ENCODE measurements at regions not wholly inside any gene's neighbourhood (a gene's known extent, or its start where the extent isn't known, plus 50 kb on each side); places are given as distances from the start of the nearest gene placed in this dataset.

DNA sequence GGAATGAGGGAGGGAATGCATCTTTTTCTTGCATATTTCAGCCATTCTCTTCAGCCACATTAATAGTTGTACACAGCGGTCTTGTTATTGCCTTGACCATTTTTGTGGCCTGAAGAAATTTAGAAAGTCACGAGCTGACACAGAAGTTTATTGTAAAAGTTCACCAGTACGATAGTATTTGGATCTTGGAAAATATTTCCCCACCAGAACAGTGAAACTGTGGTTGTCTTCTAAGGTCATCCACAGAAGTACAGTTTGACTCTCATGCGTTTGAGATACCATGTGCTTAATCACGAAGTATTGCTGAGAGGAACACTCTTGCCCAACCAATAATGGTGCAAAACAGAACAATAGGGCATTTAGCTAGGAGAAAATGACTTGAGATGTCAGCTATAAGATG lies 409.2 kb upstream of the AMELY start:
- TF ChIP-seq, protein P1, sequence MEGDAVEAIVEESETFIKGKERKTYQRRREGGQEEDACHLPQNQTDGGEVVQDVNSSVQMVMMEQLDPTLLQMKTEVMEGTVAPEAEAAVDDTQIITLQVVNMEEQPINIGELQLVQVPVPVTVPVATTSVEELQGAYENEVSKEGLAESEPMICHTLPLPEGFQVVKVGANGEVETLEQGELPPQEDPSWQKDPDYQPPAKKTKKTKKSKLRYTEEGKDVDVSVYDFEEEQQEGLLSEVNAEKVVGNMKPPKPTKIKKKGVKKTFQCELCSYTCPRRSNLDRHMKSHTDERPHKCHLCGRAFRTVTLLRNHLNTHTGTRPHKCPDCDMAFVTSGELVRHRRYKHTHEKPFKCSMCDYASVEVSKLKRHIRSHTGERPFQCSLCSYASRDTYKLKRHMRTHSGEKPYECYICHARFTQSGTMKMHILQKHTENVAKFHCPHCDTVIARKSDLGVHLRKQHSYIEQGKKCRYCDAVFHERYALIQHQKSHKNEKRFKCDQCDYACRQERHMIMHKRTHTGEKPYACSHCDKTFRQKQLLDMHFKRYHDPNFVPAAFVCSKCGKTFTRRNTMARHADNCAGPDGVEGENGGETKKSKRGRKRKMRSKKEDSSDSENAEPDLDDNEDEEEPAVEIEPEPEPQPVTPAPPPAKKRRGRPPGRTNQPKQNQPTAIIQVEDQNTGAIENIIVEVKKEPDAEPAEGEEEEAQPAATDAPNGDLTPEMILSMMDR (IDR thresholded peaks at IDR 0.05; ENCODE audit: control extremely low read depth in 1 of 3, insufficient read depth in 1 of 3, low read depth in 1 of 3, low read length in 3 of 3) = no peak
- TF ChIP-seq, protein P2, sequence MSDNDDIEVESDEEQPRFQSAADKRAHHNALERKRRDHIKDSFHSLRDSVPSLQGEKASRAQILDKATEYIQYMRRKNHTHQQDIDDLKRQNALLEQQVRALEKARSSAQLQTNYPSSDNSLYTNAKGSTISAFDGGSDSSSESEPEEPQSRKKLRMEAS (IDR thresholded peaks at IDR 0.05) = no peak
- no peak for TF ChIP-seq KDM1A (IDR thresholded peaks at IDR 0.05; ENCODE audit: borderline replicate concordance, low read length)
- TF ChIP-seq POLR2AphosphoS5 (IDR thresholded peaks at IDR 0.05; ENCODE audit: low read depth, low read length) = no peak
- no peak for TF ChIP-seq EP300 (IDR thresholded peaks at IDR 0.05; ENCODE audit: borderline replicate concordance in 1 of 2, low read depth in 2 of 2, low read length in 2 of 2)
- TF ChIP-seq, protein P3, sequence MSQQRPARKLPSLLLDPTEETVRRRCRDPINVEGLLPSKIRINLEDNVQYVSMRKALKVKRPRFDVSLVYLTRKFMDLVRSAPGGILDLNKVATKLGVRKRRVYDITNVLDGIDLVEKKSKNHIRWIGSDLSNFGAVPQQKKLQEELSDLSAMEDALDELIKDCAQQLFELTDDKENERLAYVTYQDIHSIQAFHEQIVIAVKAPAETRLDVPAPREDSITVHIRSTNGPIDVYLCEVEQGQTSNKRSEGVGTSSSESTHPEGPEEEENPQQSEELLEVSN (IDR thresholded peaks at IDR 0.05) = no peak
- no peak for TF ChIP-seq EZH2 (IDR thresholded peaks at IDR 0.05; ENCODE audit: low read depth, low read length, severe bottlenecking)
- no peak for TF ChIP-seq MAFK (IDR thresholded peaks at IDR 0.05; ENCODE audit: low read depth, low read length)
- no peak for TF ChIP-seq CBX8 (IDR thresholded peaks at IDR 0.05; ENCODE audit: borderline replicate concordance, low read depth, low read length)
- TF ChIP-seq POLR2A (IDR thresholded peaks at IDR 0.05; ENCODE audit: control extremely low read depth in 1 of 2, low read depth in 2 of 2, low read length in 2 of 2) = no peak
- TF ChIP-seq, protein P4, sequence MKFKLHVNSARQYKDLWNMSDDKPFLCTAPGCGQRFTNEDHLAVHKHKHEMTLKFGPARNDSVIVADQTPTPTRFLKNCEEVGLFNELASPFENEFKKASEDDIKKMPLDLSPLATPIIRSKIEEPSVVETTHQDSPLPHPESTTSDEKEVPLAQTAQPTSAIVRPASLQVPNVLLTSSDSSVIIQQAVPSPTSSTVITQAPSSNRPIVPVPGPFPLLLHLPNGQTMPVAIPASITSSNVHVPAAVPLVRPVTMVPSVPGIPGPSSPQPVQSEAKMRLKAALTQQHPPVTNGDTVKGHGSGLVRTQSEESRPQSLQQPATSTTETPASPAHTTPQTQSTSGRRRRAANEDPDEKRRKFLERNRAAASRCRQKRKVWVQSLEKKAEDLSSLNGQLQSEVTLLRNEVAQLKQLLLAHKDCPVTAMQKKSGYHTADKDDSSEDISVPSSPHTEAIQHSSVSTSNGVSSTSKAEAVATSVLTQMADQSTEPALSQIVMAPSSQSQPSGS (IDR thresholded peaks at IDR 0.05; ENCODE audit: low read length) = no peak

All from H1 (cell line).